BE2C (cell line): ENCODE measurements at regions not wholly inside any gene's neighbourhood (a gene's known extent, or its start where the extent isn't known, plus 50 kb on each side); places are given as distances from the start of the nearest gene placed in this dataset.

Experiments
- DNase-seq: peaks from one replicate; pipeline ENCODE4 v3.0.0-alpha.2; 2020
- H3K27me3 ChIP-seq: fragments of 250-450 bp; sonication (Bioruptor Pico); 2 replicates; pipeline ENCODE4 v1.5.1; 2020; ENCODE audit warnings: mild to moderate bottlenecking
- H3K36me3 ChIP-seq: fragments of 250-450 bp; sonication (Bioruptor Pico); 2 replicates; pipeline ENCODE4 v1.5.1; 2020; ENCODE audit warnings: mild to moderate bottlenecking
- H3K4me1 ChIP-seq: fragments of 250-450 bp; sonication (Bioruptor Pico); 2 replicates; pipeline ENCODE4 v1.5.1; 2020
- H3K4me3 ChIP-seq: 2 replicates; pipeline ENCODE4 v1.5.1; 2011; ENCODE audit warnings: low read depth, low read length
- H3K9me3 ChIP-seq: fragments of 250-450 bp; sonication (Bioruptor Pico); 2 replicates; pipeline ENCODE4 v1.5.1; 2020
- CTCF ChIP-seq: IDR thresholded peaks from 2 replicates; pipeline ENCODE4 v1.5.1; 2012; ENCODE audit warnings: mild to moderate bottlenecking, low read depth, low read length

GRCh38 chr5:21159510-21160059 is 1171.6 kb upstream of the CDH18 start:
- H3K4me3 ChIP-seq: no peak overlapping the region
- TF ChIP-seq CTCF: no peak
- H3K27me3 ChIP-seq: no peaks in the 10 kb centered on the region
- H3K4me1 ChIP-seq: no peaks in the 10 kb centered on the region
- DNase-seq: no peak
- no peaks in the 10 kb centered on the region for H3K9me3 ChIP-seq
- H3K36me3 ChIP-seq: no peaks in the 10 kb centered on the region

GRCh38 chr5:21154526-21154925 is 1166.5 kb upstream of the CDH18 start:
- Histone ChIP-seq H3K4me1 (no peaks in the 10 kb centered on the region), H3K4me3 (no peak overlapping the region), H3K36me3 (no peaks in the 10 kb centered on the region), H3K9me3 (no peaks in the 10 kb centered on the region), H3K27me3 (no peaks in the 10 kb centered on the region)
- no peak for DNase-seq
- TF ChIP-seq CTCF: no peak

- Histone ChIP-seq H3K9me3 (no peaks in the 10 kb centered on the region), H3K4me1 (no peaks in the 10 kb centered on the region), H3K4me3 (no peak overlapping the region), H3K27me3 (no peaks in the 10 kb centered on the region), H3K36me3 (no peaks in the 10 kb centered on the region)
- no peak for TF ChIP-seq CTCF
- DNase-seq: no peak
Observed at GRCh38 chr5:21152611-21153010, 1164.6 kb upstream of the CDH18 start.

GRCh38 chr5:21145376-21145775 is 1157.4 kb upstream of the CDH18 start:
- no peaks in the 10 kb centered on the region for H3K27me3 ChIP-seq
- H3K36me3 ChIP-seq: no peaks in the 10 kb centered on the region
- H3K9me3 ChIP-seq: no peaks in the 10 kb centered on the region
- H3K4me3 ChIP-seq: no peak overlapping the region
- no peak for TF ChIP-seq CTCF
- no peaks in the 10 kb centered on the region for H3K4me1 ChIP-seq
- DNase-seq: no peak

GRCh38 chr5:21143686-21144085 is 1155.7 kb upstream of the CDH18 start:
- DNase-seq: no peak
- H3K36me3 ChIP-seq: no peaks in the 10 kb centered on the region
- no peak overlapping the region for H3K4me3 ChIP-seq
- H3K27me3 ChIP-seq: no peaks in the 10 kb centered on the region
- H3K9me3 ChIP-seq: no peaks in the 10 kb centered on the region
- H3K4me1 ChIP-seq: no peaks in the 10 kb centered on the region
- no peak for TF ChIP-seq CTCF

- H3K36me3 ChIP-seq: no peaks in the 10 kb centered on the region
- no peak for TF ChIP-seq CTCF
- no peak overlapping the region for H3K4me3 ChIP-seq
- no peaks in the 10 kb centered on the region for H3K4me1 ChIP-seq
- no peaks in the 10 kb centered on the region for H3K9me3 ChIP-seq
- no peaks in the 10 kb centered on the region for H3K27me3 ChIP-seq
- no peak for DNase-seq
Observed at GRCh38 chr5:21142791-21143190, 1154.8 kb upstream of the CDH18 start.
